Smooth muscle cell (in vitro differentiated cells): ENCODE measurements at regions not wholly inside any gene's neighbourhood (a gene's known extent, or its start where the extent isn't known, plus 50 kb on each side); places are given as distances from the start of the nearest gene placed in this dataset.
A peak's percentile ranks its signal among the peaks of the same experiment; 100 is the strongest.

ENCODE experiments used
- DNase-seq: peaks from one replicate; lab custom pipeline; 2025; ENCODE audit not compliant: unreplicated experiment; lab: John Stamatoyannopoulos, UW
- H2AFZ ChIP-seq: fragments of 200-600 bp; sonication (generic); 2 replicates; pipeline ENCODE4 v1.6.0; 2016; ENCODE audit warnings: antibody characterized with exemption, low read depth, mild to moderate bottlenecking
- H3F3A ChIP-seq: fragments of 200-600 bp; sonication (generic); 2 replicates; pipeline ENCODE4 v1.6.0; 2017; ENCODE audit warnings: antibody characterized with exemption, low read depth
- H3K27ac ChIP-seq: fragments of 200-600 bp; sonication (generic); 2 replicates; pipeline ENCODE4 v1.5.1; 2016; ENCODE audit warnings: low read depth, mild to moderate bottlenecking
- H3K27me3 ChIP-seq: fragments of 200-600 bp; sonication (generic); 2 replicates; pipeline ENCODE4 v1.6.1; 2016; ENCODE audit warnings: low read depth, mild to moderate bottlenecking
- H3K36me3 ChIP-seq: fragments of 200-600 bp; sonication (generic); 2 replicates; pipeline ENCODE4 v1.5.1; 2016; ENCODE audit warnings: low read depth
- H3K4me1 ChIP-seq: fragments of 200-600 bp; sonication (generic); 2 replicates; pipeline ENCODE4 v1.5.1; 2016; ENCODE audit warnings: low read depth
- H3K4me2 ChIP-seq: fragments of 200-600 bp; sonication (generic); 2 replicates; pipeline ENCODE4 v1.6.0; 2016; ENCODE audit warnings: mild to moderate bottlenecking
- H3K4me3 ChIP-seq: fragments of 200-600 bp; sonication (generic); 2 replicates; pipeline ENCODE4 v1.5.1; 2016; ENCODE audit warnings: mild to moderate bottlenecking
- H3K79me2 ChIP-seq: fragments of 200-600 bp; sonication (generic); 2 replicates; pipeline ENCODE4 v1.6.0; 2016; ENCODE audit warnings: low read depth, mild to moderate bottlenecking
- H3K9ac ChIP-seq: fragments of 200-600 bp; sonication (generic); 2 replicates; pipeline ENCODE4 v1.6.0; 2016; ENCODE audit warnings: low read depth
- H3K9me3 ChIP-seq: fragments of 200-600 bp; sonication (generic); replicated peaks from 2 replicates; pipeline ENCODE4 v1.5.1; 2016; ENCODE audit warnings: low read depth
- H4K20me1 ChIP-seq: fragments of 200-600 bp; sonication (generic); 2 replicates; pipeline ENCODE4 v1.6.0; 2016; ENCODE audit warnings: low read depth
- WGBS: methylation state at CpG from one replicate; pipeline ENCODE4 v1.1.7; 2016; ENCODE audit warnings: low lambda C conversion rate; 5-methylcytosine and 5-hydroxymethylcytosine counted together
- TF ChIP-seq, protein P1 (sequence below): fragments of 200-600 bp; sonication (generic); IDR thresholded peaks from 2 replicates; pipeline ENCODE4 v1.5.1; 2017; ENCODE audit warnings: borderline replicate concordance, mild to moderate bottlenecking, antibody characterized with exemption; ENCODE audit not compliant: insufficient read depth, poor library complexity, severe bottlenecking

- no peaks in the 10 kb centered on the region for H3K4me1 ChIP-seq
- H3K9ac ChIP-seq: no peak overlapping the region
- H3K9me3 ChIP-seq: no peaks in the 10 kb centered on the region
- H3K27ac ChIP-seq: peak overlapping the region; percentile 21
- TF ChIP-seq, protein P1, sequence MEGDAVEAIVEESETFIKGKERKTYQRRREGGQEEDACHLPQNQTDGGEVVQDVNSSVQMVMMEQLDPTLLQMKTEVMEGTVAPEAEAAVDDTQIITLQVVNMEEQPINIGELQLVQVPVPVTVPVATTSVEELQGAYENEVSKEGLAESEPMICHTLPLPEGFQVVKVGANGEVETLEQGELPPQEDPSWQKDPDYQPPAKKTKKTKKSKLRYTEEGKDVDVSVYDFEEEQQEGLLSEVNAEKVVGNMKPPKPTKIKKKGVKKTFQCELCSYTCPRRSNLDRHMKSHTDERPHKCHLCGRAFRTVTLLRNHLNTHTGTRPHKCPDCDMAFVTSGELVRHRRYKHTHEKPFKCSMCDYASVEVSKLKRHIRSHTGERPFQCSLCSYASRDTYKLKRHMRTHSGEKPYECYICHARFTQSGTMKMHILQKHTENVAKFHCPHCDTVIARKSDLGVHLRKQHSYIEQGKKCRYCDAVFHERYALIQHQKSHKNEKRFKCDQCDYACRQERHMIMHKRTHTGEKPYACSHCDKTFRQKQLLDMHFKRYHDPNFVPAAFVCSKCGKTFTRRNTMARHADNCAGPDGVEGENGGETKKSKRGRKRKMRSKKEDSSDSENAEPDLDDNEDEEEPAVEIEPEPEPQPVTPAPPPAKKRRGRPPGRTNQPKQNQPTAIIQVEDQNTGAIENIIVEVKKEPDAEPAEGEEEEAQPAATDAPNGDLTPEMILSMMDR: no peak
- WGBS: 60% methylated on average over 2 of the region's 2 CpGs
- H4K20me1 ChIP-seq: no peaks in the 10 kb centered on the region
- H3K27me3 ChIP-seq: no peaks in the 10 kb centered on the region
- H3K4me3 ChIP-seq: no peak overlapping the region
- no peak overlapping the region for H2AFZ ChIP-seq
- H3K36me3 ChIP-seq: no peaks in the 10 kb centered on the region
- DNase-seq: no peak
- no peak overlapping the region for H3K4me2 ChIP-seq
- no peaks in the 10 kb centered on the region for H3F3A ChIP-seq
- H3K79me2 ChIP-seq: no peaks in the 10 kb centered on the region
Measured at GRCh38 chr3:5798809-5799208, 611.3 kb downstream of the EDEM1 start.

- no peaks in the 10 kb centered on the region for H3K9me3 ChIP-seq
- no peaks in the 10 kb centered on the region for H3F3A ChIP-seq
- no peak overlapping the region for H3K4me2 ChIP-seq
- H3K4me1 ChIP-seq: no peaks in the 10 kb centered on the region
- DNase-seq: no peak
- no peaks in the 10 kb centered on the region for H3K27me3 ChIP-seq
- no peak overlapping the region for H3K9ac ChIP-seq
- TF ChIP-seq, protein P1: peak; percentile 24
- H4K20me1 ChIP-seq: no peaks in the 10 kb centered on the region
- no peaks in the 10 kb centered on the region for H3K36me3 ChIP-seq
- no peaks in the 10 kb centered on the region for H3K79me2 ChIP-seq
- no peak overlapping the region for H2AFZ ChIP-seq
- peak overlapping the region; percentile 1 for H3K27ac ChIP-seq
- H3K4me3 ChIP-seq: no peak overlapping the region
Measured at GRCh38 chr3:5799398-5799797, 611.9 kb downstream of the EDEM1 start.

- 86% methylated on average over 4 of the region's 4 CpGs for WGBS
- no peak overlapping the region for H3K9ac ChIP-seq
- no peak overlapping the region for H3K4me2 ChIP-seq
- H4K20me1 ChIP-seq: no peaks in the 10 kb centered on the region
- no peak for DNase-seq
- no peak overlapping the region for H2AFZ ChIP-seq
- no peaks in the 10 kb centered on the region for H3K9me3 ChIP-seq
- no peaks in the 10 kb centered on the region for H3K27me3 ChIP-seq
- no peaks in the 10 kb centered on the region for H3K79me2 ChIP-seq
- no peaks in the 10 kb centered on the region for H3F3A ChIP-seq
- TF ChIP-seq, protein P1: no peak
- no peaks in the 10 kb centered on the region for H3K4me1 ChIP-seq
- H3K36me3 ChIP-seq: no peaks in the 10 kb centered on the region
- no peak overlapping the region for H3K27ac ChIP-seq
- no peak overlapping the region for H3K4me3 ChIP-seq
Measured at GRCh38 chr3:5800965-5801364, 613.5 kb downstream of the EDEM1 start.

DNA sequence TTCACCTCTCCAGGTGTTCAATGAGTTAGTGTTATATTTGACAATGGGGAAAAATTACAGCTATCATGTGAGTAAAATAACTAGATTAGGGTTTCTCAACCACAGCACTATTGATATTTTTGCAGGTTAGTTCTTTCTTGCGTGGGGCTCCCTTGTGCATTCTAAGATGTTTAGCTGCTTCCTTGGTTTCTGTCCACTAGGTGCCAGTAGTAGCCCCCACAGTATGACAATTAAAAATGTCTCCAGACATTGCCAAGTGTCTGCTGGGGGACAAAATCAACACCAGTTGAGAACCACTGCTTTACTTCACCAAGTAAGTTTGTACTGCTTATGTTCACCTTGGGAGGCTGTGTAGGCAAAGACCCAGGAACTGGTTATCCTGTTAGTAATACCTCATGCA is 618.7 kb downstream of the EDEM1 start:
- TF ChIP-seq, protein P1: peak; percentile 42
- 57% methylated on average over 1 of the region's 1 CpG for WGBS
- Histone ChIP-seq H3K27ac (no peak overlapping the region), H3K36me3 (no peaks in the 10 kb centered on the region), H2AFZ (no peak overlapping the region), H3K4me3 (no peak overlapping the region), H3K9ac (no peak overlapping the region), H4K20me1 (no peaks in the 10 kb centered on the region), H3K9me3 (no peaks in the 10 kb centered on the region), H3K79me2 (no peaks in the 10 kb centered on the region), H3K4me2 (no peak overlapping the region), H3K4me1 (no peaks in the 10 kb centered on the region), H3K27me3 (no peaks in the 10 kb centered on the region), H3F3A (no peaks in the 10 kb centered on the region)
- DNase-seq: no peak
